Fibroblast of villous mesenchyme (primary cell): ENCODE measurements at regions not wholly inside any gene's neighbourhood (a gene's known extent, or its start where the extent isn't known, plus 50 kb on each side); places are given as distances from the start of the nearest gene placed in this dataset.

Experiments
- DNase-seq: peaks from one replicate; pipeline ENCODE4 v3.0.0-alpha.2; 2010; ENCODE audit warnings: low read depth
- H3K4me3 ChIP-seq: 2 replicates; pipeline ENCODE4 v1.5.1; 2011; ENCODE audit warnings: low read depth, mild to moderate bottlenecking, low read length
- CTCF ChIP-seq: IDR thresholded peaks from 2 replicates; pipeline ENCODE4 v1.5.1; 2012; ENCODE audit warnings: low read depth, mild to moderate bottlenecking, low read length; ENCODE audit not compliant: insufficient read depth

DNA sequence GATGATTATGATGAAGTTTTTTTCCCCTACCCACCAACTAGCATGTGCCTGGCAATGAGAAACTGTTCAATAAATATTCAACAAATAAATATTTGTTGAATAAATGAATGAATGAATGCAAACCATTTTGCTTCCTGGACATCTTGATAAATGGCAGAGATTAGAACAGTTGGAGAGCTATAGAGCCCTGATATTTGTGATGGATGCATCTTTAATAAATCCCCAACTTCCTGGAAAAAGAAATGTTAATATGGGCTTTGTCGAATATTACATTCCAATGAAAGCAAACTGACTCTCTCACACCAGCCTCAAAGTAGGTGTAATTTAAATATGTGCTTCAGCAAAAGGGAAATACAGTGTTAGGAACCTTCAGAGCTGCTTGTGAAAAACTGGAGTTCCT is 419.7 kb downstream of the MID1IP1 start:
- no peak for TF ChIP-seq CTCF

GRCh38 chrX:39222346-39223113 is 421.3 kb downstream of the MID1IP1 start:
- DNase-seq, result no peak
- TF ChIP-seq CTCF, result no peak
- no peak overlapping the region for H3K4me3 ChIP-seq

More for the DNA sequence above, 419.7 kb downstream of the MID1IP1 start:
- DNase-seq, result no peak
- H3K4me3 ChIP-seq, result no peak overlapping the region

GRCh38 chrX:39226251-39226650 is 425.0 kb downstream of the MID1IP1 start:
- H3K4me3 ChIP-seq, result no peak overlapping the region
- DNase-seq, result no peak
- no peak for TF ChIP-seq CTCF

GRCh38 chrX:39227371-39227770 is 426.1 kb downstream of the MID1IP1 start:
- TF ChIP-seq CTCF, result no peak
- no peak overlapping the region for H3K4me3 ChIP-seq
- no peak for DNase-seq

- TF ChIP-seq CTCF, result no peak
- no peak for DNase-seq
- no peak overlapping the region for H3K4me3 ChIP-seq
These were observed 436.7 kb downstream of the MID1IP1 start for GRCh38 chrX:39238006-39238405.

DNA sequence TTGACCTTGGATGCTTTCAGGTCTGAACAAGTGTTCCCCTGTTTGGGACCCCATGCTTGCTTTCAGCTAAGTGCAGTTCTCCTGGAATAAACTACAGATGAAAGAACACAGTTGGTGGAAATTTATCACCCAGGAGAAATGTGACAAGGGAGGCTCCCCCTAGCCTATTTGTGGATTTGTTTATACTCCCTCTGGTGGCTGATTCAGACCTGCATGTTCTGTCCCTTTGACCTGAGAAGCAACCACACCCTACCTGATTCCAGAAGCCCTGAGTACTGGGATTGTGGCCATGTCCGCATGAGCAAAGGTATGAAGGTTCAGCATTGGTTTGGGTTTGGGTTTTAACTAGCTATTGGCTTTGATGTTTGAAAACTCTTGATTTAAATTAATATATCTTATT is 440.9 kb downstream of the MID1IP1 start:
- H3K4me3 ChIP-seq, result no peak overlapping the region
- peak; percentile 40 for TF ChIP-seq CTCF
- DNase-seq, result peak; percentile 11

DNA sequence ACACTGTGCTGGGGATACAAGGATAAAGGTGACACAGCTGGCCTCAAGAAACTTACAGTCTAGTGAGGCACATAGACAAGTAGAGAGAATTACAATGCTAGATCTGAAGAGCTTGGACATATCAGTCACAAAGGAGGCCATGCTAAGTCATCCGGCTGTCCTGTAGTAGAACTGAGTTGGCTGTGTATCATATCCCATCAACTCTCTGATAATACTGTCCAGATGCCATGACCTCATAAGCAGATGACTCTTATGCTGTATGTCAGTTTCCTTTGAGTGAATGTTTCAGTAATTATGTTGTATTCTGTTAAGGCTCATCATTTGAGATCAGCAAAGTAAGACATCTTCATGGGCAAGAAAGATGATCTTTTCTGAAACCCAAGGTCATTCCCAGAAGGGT is 442.9 kb downstream of the MID1IP1 start:
- DNase-seq, result no peak
- H3K4me3 ChIP-seq, result no peak overlapping the region
- TF ChIP-seq CTCF, result no peak
